Stimulated activated naive CD8-positive, alpha-beta T cell treated with anti-CD3 and anti-CD28 coated beads, Interleukin-15, amount 100 ng/mL, for 72 hours (primary cell): ENCODE measurements at regions not wholly inside any gene's neighbourhood (a gene's known extent, or its start where the extent isn't known, plus 50 kb on each side); places are given as distances from the start of the nearest gene placed in this dataset.

Source experiments
- ATAC-seq: fragments of 150-1000 bp; cut with Tn5 transposase; 2 replicates; pipeline ENCODE4 v1.10.0; 2021; ENCODE audit warnings: mild to moderate bottlenecking, moderate library complexity
- DNase-seq, 2 donors: peaks; one replicate each; pipeline ENCODE4 v3.0.0; 2021 to 2022
- H3K27ac Mint-ChIP-seq, 2 donors: one replicate each; pipeline ENCODE4 v1.8.0; 2022; ENCODE audit warnings: mild to moderate bottlenecking in 2 of 2, mixed read lengths in 2 of 2, moderate library complexity in 2 of 2
- H3K27me3 Mint-ChIP-seq: one replicate; pipeline ENCODE4 v1.8.0; 2022; ENCODE audit warnings: mixed read lengths
- H3K4me1 Mint-ChIP-seq: one replicate; pipeline ENCODE4 v1.8.0; 2022; ENCODE audit warnings: mild to moderate bottlenecking, mixed read lengths
- H3K4me3 Mint-ChIP-seq, 2 donors: one replicate each; pipeline ENCODE4 v1.8.0; 2022; ENCODE audit warnings: mild to moderate bottlenecking in 2 of 2, mixed read lengths in 2 of 2, moderate library complexity in 1 of 2
- H3K9me3 Mint-ChIP-seq, 2 donors: one replicate each; pipeline ENCODE4 v1.8.0; 2022; ENCODE audit warnings: mixed read lengths in 2 of 2

- no peak overlapping the region for H3K4me3 Mint-ChIP-seq
Observed at GRCh38 chr17:71417142-71417541, 703.7 kb upstream of the SOX9 start.

GRCh38 chr17:71422968-71423367 lies 697.9 kb upstream of the SOX9 start:
- Mint-ChIP-seq H3K9me3 (peaks cover 6 to 9% of the 10 kb centered on the region in 2 donors), H3K4me1 (no peaks in the 10 kb centered on the region), H3K27ac (no peak overlapping the region), H3K27me3 (no peaks in the 10 kb centered on the region), H3K4me3 (no peak overlapping the region)
- ATAC-seq (no peak), DNase-seq (no peak)

More at GRCh38 chr17:71417142-71417541, 703.7 kb upstream of the SOX9 start:
- H3K27ac Mint-ChIP-seq = no peak overlapping the region
- DNase-seq (no peak), ATAC-seq (no peak)
- no peaks in the 10 kb centered on the region for H3K4me1 Mint-ChIP-seq
- peaks cover 0 to 4% of the 10 kb centered on the region in 2 donors for H3K9me3 Mint-ChIP-seq
- no peaks in the 10 kb centered on the region for H3K27me3 Mint-ChIP-seq

GRCh38 chr17:71423871-71424546 lies 696.8 kb upstream of the SOX9 start:
- H3K9me3 Mint-ChIP-seq = peaks cover 11 to 14% of the 10 kb centered on the region in 2 donors
- H3K27ac Mint-ChIP-seq = no peak overlapping the region
- H3K4me3 Mint-ChIP-seq = no peak overlapping the region
- no peak for DNase-seq
- ATAC-seq = no peak
- no peaks in the 10 kb centered on the region for H3K4me1 Mint-ChIP-seq
- H3K27me3 Mint-ChIP-seq = no peaks in the 10 kb centered on the region

- ATAC-seq (no peak), DNase-seq (no peak)
- Mint-ChIP-seq H3K27me3 (no peaks in the 10 kb centered on the region), H3K27ac (no peak overlapping the region), H3K9me3 (peaks cover 10 to 13% of the 10 kb centered on the region in 2 donors), H3K4me1 (no peaks in the 10 kb centered on the region), H3K4me3 (no peak overlapping the region)
Observed at GRCh38 chr17:71427801-71428200, 693.0 kb upstream of the SOX9 start.

- Mint-ChIP-seq H3K9me3 (peaks cover 5 to 7% of the 10 kb centered on the region in 2 donors), H3K27me3 (no peaks in the 10 kb centered on the region), H3K4me3 (no peak overlapping the region), H3K4me1 (no peaks in the 10 kb centered on the region), H3K27ac (no peak overlapping the region)
- DNase-seq (no peak), ATAC-seq (no peak)
Observed at GRCh38 chr17:71428897-71429296, 691.9 kb upstream of the SOX9 start.

- no peak for ATAC-seq
- DNase-seq = no peak
- no peak overlapping the region for H3K4me3 Mint-ChIP-seq
- no peak overlapping the region for H3K27ac Mint-ChIP-seq
- no peaks in the 10 kb centered on the region for H3K4me1 Mint-ChIP-seq
- H3K27me3 Mint-ChIP-seq = no peaks in the 10 kb centered on the region
- peaks cover 5 to 7% of the 10 kb centered on the region in 2 donors for H3K9me3 Mint-ChIP-seq
Observed at GRCh38 chr17:71430281-71430680, 690.5 kb upstream of the SOX9 start.

- DNase-seq = no peak
- H3K4me3 Mint-ChIP-seq = no peak overlapping the region
- H3K27me3 Mint-ChIP-seq = no peaks in the 10 kb centered on the region
- no peaks in the 10 kb centered on the region for H3K4me1 Mint-ChIP-seq
- ATAC-seq = no peak
- peaks cover 5 to 7% of the 10 kb centered on the region in 2 donors for H3K9me3 Mint-ChIP-seq
- H3K27ac Mint-ChIP-seq = no peak overlapping the region
Observed at GRCh38 chr17:71431146-71431545, 689.7 kb upstream of the SOX9 start.

- DNase-seq = no peak
- no peak overlapping the region for H3K27ac Mint-ChIP-seq
- no peak for ATAC-seq
- H3K4me3 Mint-ChIP-seq = no peak overlapping the region
- peaks cover 5 to 7% of the 10 kb centered on the region in 2 donors for H3K9me3 Mint-ChIP-seq
- no peaks in the 10 kb centered on the region for H3K27me3 Mint-ChIP-seq
- H3K4me1 Mint-ChIP-seq = no peaks in the 10 kb centered on the region
Observed at GRCh38 chr17:71432378-71433315, 688.2 kb upstream of the SOX9 start.

- ATAC-seq = no peak
- H3K27ac Mint-ChIP-seq = no peak overlapping the region
- H3K9me3 Mint-ChIP-seq = peaks cover 0 to 4% of the 10 kb centered on the region in 2 donors
- H3K27me3 Mint-ChIP-seq = no peaks in the 10 kb centered on the region
- H3K4me1 Mint-ChIP-seq = no peaks in the 10 kb centered on the region
- no peak for DNase-seq
- H3K4me3 Mint-ChIP-seq = no peak overlapping the region
Observed at GRCh38 chr17:71434716-71435115, 686.1 kb upstream of the SOX9 start.

GRCh38 chr17:71436479-71436878 lies 684.3 kb upstream of the SOX9 start:
- ATAC-seq (no peak), DNase-seq (no peak)
- H3K27me3 Mint-ChIP-seq = no peaks in the 10 kb centered on the region
- H3K27ac Mint-ChIP-seq = no peak overlapping the region
- H3K4me3 Mint-ChIP-seq = no peak overlapping the region
- H3K4me1 Mint-ChIP-seq = no peaks in the 10 kb centered on the region
- peaks cover 0 to 4% of the 10 kb centered on the region in 2 donors for H3K9me3 Mint-ChIP-seq

GRCh38 chr17:71437166-71437565 lies 683.7 kb upstream of the SOX9 start:
- H3K4me1 Mint-ChIP-seq = no peaks in the 10 kb centered on the region
- peaks cover 0 to 4% of the 10 kb centered on the region in 2 donors for H3K9me3 Mint-ChIP-seq
- H3K27ac Mint-ChIP-seq = no peak overlapping the region
- no peak overlapping the region for H3K4me3 Mint-ChIP-seq
- ATAC-seq (no peak), DNase-seq (no peak)
- no peaks in the 10 kb centered on the region for H3K27me3 Mint-ChIP-seq

- DNase-seq (no peak), ATAC-seq (no peak)
- H3K27me3 Mint-ChIP-seq = no peaks in the 10 kb centered on the region
- H3K4me1 Mint-ChIP-seq = no peaks in the 10 kb centered on the region
- no peak overlapping the region for H3K4me3 Mint-ChIP-seq
- H3K27ac Mint-ChIP-seq = no peak overlapping the region
- peaks cover 0 to 4% of the 10 kb centered on the region in 2 donors for H3K9me3 Mint-ChIP-seq
Observed at GRCh38 chr17:71438631-71439146, 682.1 kb upstream of the SOX9 start.

- Mint-ChIP-seq H3K4me1 (no peaks in the 10 kb centered on the region), H3K4me3 (no peak overlapping the region), H3K27me3 (no peaks in the 10 kb centered on the region), H3K27ac (no peak overlapping the region), H3K9me3 (peaks cover 0 to 4% of the 10 kb centered on the region in 2 donors)
- DNase-seq (no peak), ATAC-seq (no peak)
Observed at GRCh38 chr17:71440513-71440912, 680.3 kb upstream of the SOX9 start.

GRCh38 chr17:71441098-71441497 lies 679.7 kb upstream of the SOX9 start:
- no peaks in the 10 kb centered on the region for H3K27me3 Mint-ChIP-seq
- peaks cover 0 to 4% of the 10 kb centered on the region in 2 donors for H3K9me3 Mint-ChIP-seq
- no peak for ATAC-seq
- H3K27ac Mint-ChIP-seq = no peak overlapping the region
- no peaks in the 10 kb centered on the region for H3K4me1 Mint-ChIP-seq
- no peak for DNase-seq
- no peak overlapping the region for H3K4me3 Mint-ChIP-seq

- H3K27me3 Mint-ChIP-seq = no peaks in the 10 kb centered on the region
- no peak for ATAC-seq
- DNase-seq = no peak
- H3K4me1 Mint-ChIP-seq = no peaks in the 10 kb centered on the region
- peaks cover 0 to 4% of the 10 kb centered on the region in 2 donors for H3K9me3 Mint-ChIP-seq
- H3K4me3 Mint-ChIP-seq = no peak overlapping the region
- H3K27ac Mint-ChIP-seq = no peak overlapping the region
Observed at GRCh38 chr17:71444078-71444477, 676.7 kb upstream of the SOX9 start.
